D721Med (cell line): ENCODE measurements at regions not wholly inside any gene's neighbourhood (a gene's known extent, or its start where the extent isn't known, plus 50 kb on each side); places are given as distances from the start of the nearest gene placed in this dataset.

Experiments used
- DNase-seq: peaks from one replicate; pipeline ENCODE4 v3.0.0; 2011; ENCODE audit warnings: low spot score; ENCODE audit not compliant: insufficient read length
- FAIRE-seq: peaks from 2 replicates; lab custom pipeline; 2011; peaks lifted over from hg19 to GRCh38; lab: Jason Lieb, UNC
- TF ChIP-seq, protein P1 (sequence below): IDR thresholded peaks from 2 replicates; pipeline ENCODE4 v1.5.1; 2012; ENCODE audit warnings: mild to moderate bottlenecking, control low read depth; ENCODE audit not compliant: insufficient read depth; ENCODE audit errors: missing control alignments

- no peak for FAIRE-seq
Measured at GRCh38 chr6:146999766-147000165, 204.5 kb upstream of the STXBP5 start.

DNA sequence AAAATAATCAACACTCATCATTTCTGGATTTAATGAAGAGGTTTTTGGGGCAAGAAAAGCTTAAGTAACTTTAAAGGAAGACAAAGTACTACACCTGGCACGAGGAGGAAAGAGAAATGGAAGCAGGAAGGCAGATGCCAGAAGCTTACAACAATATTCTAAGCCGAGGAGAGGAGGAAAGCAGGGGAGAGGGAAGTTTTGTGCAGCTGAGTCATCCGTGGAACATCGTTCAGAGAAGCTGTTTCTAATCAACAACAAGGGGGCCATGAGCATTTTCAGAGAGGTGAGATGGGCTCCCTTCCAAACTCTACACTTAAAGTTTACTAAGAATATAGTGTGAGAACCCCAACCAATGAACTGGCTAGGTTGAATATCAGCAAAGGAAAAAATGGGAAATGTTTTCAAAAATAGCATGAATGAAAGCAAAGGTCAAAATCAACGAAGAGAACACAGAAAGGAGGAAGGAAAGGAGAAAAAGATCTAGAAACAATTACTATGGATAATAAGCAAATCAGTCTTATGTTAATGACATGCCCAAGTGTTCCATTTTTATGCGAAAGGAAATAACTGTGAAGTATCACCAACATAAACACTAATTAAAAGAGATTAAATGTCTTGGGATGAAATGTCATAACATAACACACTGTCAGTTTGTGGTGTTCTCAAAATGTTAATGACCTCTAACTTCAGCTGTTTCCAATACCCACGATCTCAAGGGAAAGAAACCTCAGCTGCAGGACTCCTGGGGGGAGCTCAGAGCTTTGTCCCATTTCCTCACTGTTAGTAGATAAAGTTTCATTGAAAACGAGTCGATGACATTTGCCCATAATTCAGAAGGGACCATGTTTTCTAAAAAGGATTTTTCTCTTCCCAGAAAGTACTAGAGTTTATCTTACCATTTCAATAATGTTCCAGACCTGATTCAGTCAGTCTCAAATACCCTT lies 203.4 kb upstream of the STXBP5 start:
- FAIRE-seq (no peak), DNase-seq (no peak)
- TF ChIP-seq, protein P1, sequence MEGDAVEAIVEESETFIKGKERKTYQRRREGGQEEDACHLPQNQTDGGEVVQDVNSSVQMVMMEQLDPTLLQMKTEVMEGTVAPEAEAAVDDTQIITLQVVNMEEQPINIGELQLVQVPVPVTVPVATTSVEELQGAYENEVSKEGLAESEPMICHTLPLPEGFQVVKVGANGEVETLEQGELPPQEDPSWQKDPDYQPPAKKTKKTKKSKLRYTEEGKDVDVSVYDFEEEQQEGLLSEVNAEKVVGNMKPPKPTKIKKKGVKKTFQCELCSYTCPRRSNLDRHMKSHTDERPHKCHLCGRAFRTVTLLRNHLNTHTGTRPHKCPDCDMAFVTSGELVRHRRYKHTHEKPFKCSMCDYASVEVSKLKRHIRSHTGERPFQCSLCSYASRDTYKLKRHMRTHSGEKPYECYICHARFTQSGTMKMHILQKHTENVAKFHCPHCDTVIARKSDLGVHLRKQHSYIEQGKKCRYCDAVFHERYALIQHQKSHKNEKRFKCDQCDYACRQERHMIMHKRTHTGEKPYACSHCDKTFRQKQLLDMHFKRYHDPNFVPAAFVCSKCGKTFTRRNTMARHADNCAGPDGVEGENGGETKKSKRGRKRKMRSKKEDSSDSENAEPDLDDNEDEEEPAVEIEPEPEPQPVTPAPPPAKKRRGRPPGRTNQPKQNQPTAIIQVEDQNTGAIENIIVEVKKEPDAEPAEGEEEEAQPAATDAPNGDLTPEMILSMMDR, result no peak

More at GRCh38 chr6:146999766-147000165, 204.5 kb upstream of the STXBP5 start:
- TF ChIP-seq, protein P1, result no peak
- DNase-seq, result no peak

DNA sequence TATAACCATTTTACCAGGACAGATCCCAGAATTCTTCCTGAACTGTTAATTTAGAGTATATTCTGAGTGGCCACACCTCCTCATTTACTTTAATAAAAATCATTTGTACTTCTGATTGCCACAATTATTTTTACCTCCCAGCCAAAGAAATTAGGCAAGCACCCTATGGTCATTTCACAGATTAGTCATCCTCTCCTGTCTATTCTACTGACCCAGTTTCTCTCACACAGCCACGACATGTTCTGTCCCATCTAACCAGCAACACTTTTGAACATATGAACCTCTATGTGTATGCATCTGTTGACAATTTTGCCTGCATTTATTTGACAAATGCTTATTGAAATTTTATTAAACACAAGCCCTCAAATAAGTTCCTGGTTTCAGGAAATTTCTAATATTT lies 202.6 kb upstream of the STXBP5 start:
- DNase-seq (no peak), FAIRE-seq (no peak)
- TF ChIP-seq, protein P1, result no peak

DNA sequence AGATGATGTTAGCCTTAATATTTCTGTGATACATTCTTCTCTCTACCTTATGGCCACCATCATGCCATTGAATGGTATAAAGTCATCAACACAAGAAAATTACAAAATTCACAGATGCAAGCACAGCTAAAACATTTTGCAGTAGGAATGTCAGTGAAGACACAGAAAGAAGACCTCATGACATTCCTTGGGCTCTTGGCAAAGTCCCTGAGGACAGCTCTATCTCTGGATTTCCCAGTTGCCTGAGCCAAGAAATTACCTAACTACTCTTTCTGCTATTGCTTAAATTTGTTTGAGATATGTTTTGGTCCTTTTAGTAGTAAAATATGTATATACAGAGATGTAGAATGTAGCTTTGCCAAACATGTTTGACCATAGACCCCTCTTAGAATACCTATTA lies 201.0 kb upstream of the STXBP5 start:
- DNase-seq (no peak), FAIRE-seq (no peak)
- TF ChIP-seq, protein P1, result no peak

- DNase-seq (no peak), FAIRE-seq (no peak)
- TF ChIP-seq, protein P1, result no peak
Measured at GRCh38 chr6:147005499-147005898, 198.7 kb upstream of the STXBP5 start.

- DNase-seq (no peak), FAIRE-seq (no peak)
- TF ChIP-seq, protein P1, result no peak
Measured at GRCh38 chr6:147007441-147007840, 196.8 kb upstream of the STXBP5 start.

DNA sequence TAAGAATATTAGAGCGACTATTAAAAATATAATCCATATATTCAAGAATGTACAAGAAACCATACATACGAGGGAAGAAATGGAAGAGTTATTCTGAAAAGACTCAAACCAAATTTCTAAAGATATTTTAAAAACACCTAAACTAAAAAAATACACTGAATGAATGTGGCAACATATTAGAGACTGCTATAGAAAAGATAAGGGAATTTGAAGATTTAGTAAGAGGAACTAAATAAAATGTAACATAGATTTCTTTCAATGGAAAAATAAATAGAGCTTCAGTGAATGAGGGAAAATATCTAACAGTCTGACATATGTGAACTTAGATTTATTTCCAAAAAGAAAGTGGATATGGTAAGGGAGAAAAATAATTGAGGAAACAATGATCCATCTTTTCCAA lies 194.9 kb upstream of the STXBP5 start:
- TF ChIP-seq, protein P1, result no peak
- DNase-seq, result no peak
- FAIRE-seq, result no peak
